GM19467 (cell line): ENCODE measurements at regions not wholly inside any gene's neighbourhood (a gene's known extent, or its start where the extent isn't known, plus 50 kb on each side); places are given as distances from the start of the nearest gene placed in this dataset.
"Not testable (repeated sequence)": the region's sequence is repeated elsewhere in the genome, so short reads cannot be mapped to it uniquely, and the experiment has no call there.

Experiments used
- ATAC-seq: cut with Tn5 transposase; IDR thresholded peaks from one replicate; pipeline ENCODE4 v1.9.1; 2021; ENCODE audit warnings: mild to moderate bottlenecking, moderate library complexity; ENCODE audit not compliant: unreplicated experiment

DNA sequence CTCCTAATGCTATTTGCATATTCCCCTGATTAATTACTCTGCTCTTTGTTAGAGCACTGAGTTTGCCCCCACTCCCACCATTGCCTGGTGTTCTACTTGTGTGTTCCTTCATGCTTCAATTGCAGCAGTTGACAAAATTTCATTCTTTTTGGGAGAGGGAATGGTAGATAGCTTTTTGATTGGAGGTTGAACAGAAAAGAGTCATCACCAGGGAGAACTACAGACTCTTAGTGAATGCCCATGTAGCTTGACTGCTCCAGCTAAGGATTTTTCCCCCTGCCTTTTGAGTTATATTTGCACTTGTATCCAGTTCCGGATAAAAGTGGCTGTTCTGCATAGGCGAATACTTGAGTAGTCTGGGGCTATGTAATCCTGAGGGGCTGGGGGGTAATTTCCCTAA, 183.9 kb downstream of the ETNK1 start:
- ATAC-seq, result no peak

GRCh38 chr12:22810036-22810435, 185.1 kb downstream of the ETNK1 start:
- no peak for ATAC-seq

GRCh38 chr12:22812531-22812930, 187.6 kb downstream of the ETNK1 start:
- no peak for ATAC-seq

DNA sequence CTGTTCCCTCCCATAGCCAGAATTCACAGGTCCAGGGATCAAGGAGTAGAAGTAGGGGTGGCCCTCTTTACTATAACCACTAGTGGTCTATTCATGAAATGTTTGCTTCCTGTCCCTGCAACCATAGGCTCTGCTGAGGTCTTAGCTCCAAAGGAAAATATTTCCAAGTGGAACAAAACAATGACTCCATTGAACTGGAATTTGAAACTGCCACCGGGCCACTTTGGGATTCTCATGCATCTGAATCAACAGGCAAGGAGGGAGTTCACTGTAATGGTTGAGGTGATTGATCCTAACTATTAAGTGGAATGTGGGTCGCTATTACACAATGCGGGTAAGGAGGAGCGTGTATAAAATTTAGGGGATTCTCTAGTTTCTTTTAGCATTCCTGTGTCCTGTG, 197.0 kb downstream of the ETNK1 start:
- no peak for ATAC-seq

- no peak for ATAC-seq
Measured at GRCh38 chr12:22826026-22826425, 201.1 kb downstream of the ETNK1 start.

GRCh38 chr12:22826446-22826981, 201.5 kb downstream of the ETNK1 start:
- not testable (repeated sequence) for ATAC-seq

DNA sequence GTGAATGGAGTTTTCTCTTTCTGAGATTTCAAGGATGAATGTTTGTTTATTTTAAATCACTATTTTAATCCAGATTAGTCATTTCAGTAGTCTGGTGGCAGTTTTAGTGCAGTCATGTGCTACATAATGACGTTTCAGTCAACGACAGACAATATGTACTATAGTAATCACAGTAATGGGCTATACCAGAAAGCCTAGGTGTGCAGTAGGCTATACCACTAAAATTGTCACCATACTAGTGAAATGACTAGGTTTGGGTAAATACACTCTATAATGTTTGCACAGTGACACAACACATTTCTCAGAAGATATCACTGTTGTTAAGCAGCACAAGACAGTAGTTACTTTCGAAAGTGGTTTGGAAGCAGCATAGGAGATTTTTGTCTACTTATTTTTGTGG, 203.1 kb downstream of the ETNK1 start:
- no peak for ATAC-seq

GRCh38 chr12:22835431-22835830, 210.5 kb downstream of the ETNK1 start:
- no peak for ATAC-seq

- no peak for ATAC-seq
Measured at GRCh38 chr12:22850185-22850584, 225.2 kb downstream of the ETNK1 start.

- ATAC-seq, result no peak
Measured at GRCh38 chr12:22851532-22851931, 226.6 kb downstream of the ETNK1 start.

DNA sequence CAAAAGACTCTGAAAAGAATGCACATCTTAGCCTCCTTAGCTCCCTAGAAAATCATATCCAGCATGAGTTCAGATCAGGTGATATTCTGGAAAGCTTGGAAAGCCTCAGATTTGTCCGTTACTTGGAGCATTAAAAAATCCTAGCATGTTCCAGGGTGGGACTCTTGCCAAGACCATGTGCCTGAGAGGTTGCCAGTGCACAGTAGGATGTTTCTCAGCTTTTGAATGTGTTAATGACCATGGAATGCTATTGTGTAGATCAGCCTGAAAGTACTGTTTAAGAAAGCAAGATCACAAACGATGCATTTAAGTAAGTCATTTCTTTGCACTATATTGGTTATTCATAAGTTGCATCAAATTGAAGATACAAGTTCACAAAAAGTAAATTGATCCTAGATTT, 230.5 kb downstream of the ETNK1 start:
- no peak for ATAC-seq

GRCh38 chr12:22856178-22856577, 231.2 kb downstream of the ETNK1 start:
- no peak for ATAC-seq

GRCh38 chr12:22858849-22859570, 234.0 kb downstream of the ETNK1 start:
- ATAC-seq, result no peak

- ATAC-seq, result no peak
Measured at GRCh38 chr12:22860926-22861325, 236.0 kb downstream of the ETNK1 start.

GRCh38 chr12:22865822-22866221, 240.9 kb downstream of the ETNK1 start:
- no peak for ATAC-seq

- no peak for ATAC-seq
Measured at GRCh38 chr12:22866406-22866805, 241.4 kb downstream of the ETNK1 start.

GRCh38 chr12:22874151-22874550, 249.2 kb downstream of the ETNK1 start:
- ATAC-seq, result no peak

GRCh38 chr12:22876262-22876661, 251.3 kb downstream of the ETNK1 start:
- no peak for ATAC-seq

- ATAC-seq, result no peak
Measured at GRCh38 chr12:22879203-22879602, 254.2 kb downstream of the ETNK1 start.

DNA sequence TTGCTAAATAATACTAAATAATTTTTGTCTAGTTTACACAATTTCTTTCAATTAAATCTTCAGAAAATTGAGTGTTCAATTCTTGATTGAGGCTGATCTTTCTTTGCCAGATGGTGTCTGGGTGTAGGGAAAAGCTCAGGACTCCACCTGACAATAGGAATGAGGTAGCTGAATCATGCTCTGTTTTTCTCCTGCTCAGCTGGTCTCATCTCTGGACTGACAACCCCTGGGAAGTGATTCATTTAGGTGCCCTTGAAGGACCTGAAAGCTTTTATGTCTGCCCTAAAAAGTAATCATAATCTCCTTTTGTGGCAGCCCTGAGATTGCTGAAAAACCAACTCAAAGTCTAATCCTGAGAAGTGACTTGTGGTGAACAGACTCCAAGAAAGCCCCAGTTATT, 255.4 kb downstream of the ETNK1 start:
- no peak for ATAC-seq

DNA sequence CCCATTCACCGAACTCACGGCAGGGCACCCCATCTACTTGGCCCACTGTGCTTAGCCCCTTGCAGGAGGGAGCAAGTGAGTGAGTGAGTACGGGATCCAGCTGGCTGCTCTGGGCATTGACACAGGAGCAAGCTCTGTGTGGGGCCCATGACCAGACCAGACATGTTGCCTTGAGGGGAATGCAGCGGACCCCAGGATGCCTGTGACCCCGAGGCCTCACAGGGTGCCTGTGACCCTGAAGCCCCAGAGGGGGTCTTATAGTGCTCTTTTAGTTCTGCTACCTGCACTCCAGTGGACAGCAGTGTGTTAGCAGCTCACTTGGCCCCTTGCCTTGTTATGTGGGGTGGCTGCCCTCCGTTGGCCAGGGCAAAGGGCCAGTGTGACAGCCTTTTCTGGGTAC, 255.8 kb downstream of the ETNK1 start:
- no peak for ATAC-seq

DNA sequence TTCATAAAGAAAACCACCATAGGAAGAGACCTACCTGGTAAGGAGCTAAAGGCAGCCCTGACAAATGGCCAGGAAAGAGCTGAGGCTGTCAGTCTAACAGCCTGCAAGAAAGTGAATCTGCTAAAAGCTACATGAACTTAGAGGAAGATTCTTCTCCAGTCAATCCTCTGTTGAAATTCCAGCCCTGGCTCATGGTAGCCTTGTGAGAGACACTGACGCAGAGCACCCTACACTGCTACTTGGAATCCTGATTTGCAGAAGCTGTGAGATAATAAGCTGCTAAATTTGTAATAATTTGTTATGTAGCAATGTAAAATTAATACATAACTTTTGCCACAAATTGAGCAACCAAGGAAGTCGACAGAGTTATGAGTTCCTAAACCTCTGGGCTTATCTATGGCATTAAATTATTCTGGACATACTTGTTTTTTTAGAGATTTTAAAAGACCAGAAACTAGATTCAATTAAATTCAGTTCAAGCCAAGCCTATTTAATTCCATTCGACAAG, 257.0 kb downstream of the ETNK1 start:
- no peak for ATAC-seq

- ATAC-seq, result no peak
Measured at GRCh38 chr12:22882559-22882958, 257.6 kb downstream of the ETNK1 start.
